Cardiac muscle cell (in vitro differentiated cells and primary cell): ENCODE measurements at regions not wholly inside any gene's neighbourhood (a gene's known extent, or its start where the extent isn't known, plus 50 kb on each side); places are given as distances from the start of the nearest gene placed in this dataset.

Experiments
- DNase-seq, 2 donors: peaks; one replicate each; pipeline versions ENCODE4 v3.0.0 to v3.0.0-alpha.2; 2010 to 2017; ENCODE audit warnings: low read depth in 1 of 2, low spot score in 1 of 2
- H3K27ac ChIP-seq: fragments of 200-600 bp; sonication (generic); 2 replicates; pipeline ENCODE4 v1.5.1; 2016
- H3K27me3 ChIP-seq: fragments of 200-600 bp; sonication (generic); 2 replicates; pipeline ENCODE4 v1.6.0; 2016; ENCODE audit warnings: control low read depth
- H3K36me3 ChIP-seq: fragments of 200-600 bp; sonication (generic); 2 replicates; pipeline ENCODE4 v1.5.1; 2016; ENCODE audit warnings: control low read depth
- H3K4me1 ChIP-seq: fragments of 200-600 bp; sonication (generic); 2 replicates; pipeline ENCODE4 v1.8.1; 2017; ENCODE audit warnings: low read depth, mild to moderate bottlenecking, mixed run types
- H3K4me3 ChIP-seq: fragments of 200-600 bp; sonication (generic); 2 replicates; pipeline ENCODE4 v1.5.1; 2016; ENCODE audit warnings: mild to moderate bottlenecking
- H3K9me3 ChIP-seq: fragments of 200-600 bp; sonication (generic); 2 replicates; pipeline ENCODE4 v1.5.1; 2017; ENCODE audit warnings: low read depth, mild to moderate bottlenecking, control low read depth
- CTCF ChIP-seq: IDR thresholded peaks from 2 replicates; pipeline ENCODE4 v1.5.1; 2012; ENCODE audit warnings: low read depth, mild to moderate bottlenecking, low read length

GRCh38 chr14:51431741-51432140, 191.7 kb downstream of the TMX1 start:
- no peak overlapping the region for H3K27ac ChIP-seq
- no peak for TF ChIP-seq CTCF
- H3K9me3 ChIP-seq, result no peaks in the 10 kb centered on the region
- H3K4me3 ChIP-seq, result no peak overlapping the region
- no peak for DNase-seq
- no peaks in the 10 kb centered on the region for H3K27me3 ChIP-seq
- H3K4me1 ChIP-seq, result no peaks in the 10 kb centered on the region
- H3K36me3 ChIP-seq, result no peaks in the 10 kb centered on the region

- no peak for DNase-seq
- Histone ChIP-seq H3K4me3 (no peak overlapping the region), H3K27me3 (no peaks in the 10 kb centered on the region), H3K4me1 (no peaks in the 10 kb centered on the region), H3K27ac (no peak overlapping the region), H3K36me3 (no peaks in the 10 kb centered on the region), H3K9me3 (no peaks in the 10 kb centered on the region)
- TF ChIP-seq CTCF, result no peak
These were observed 192.4 kb downstream of the TMX1 start for GRCh38 chr14:51432302-51432948.

- TF ChIP-seq CTCF, result no peak
- H3K4me1 ChIP-seq, result no peaks in the 10 kb centered on the region
- no peak overlapping the region for H3K27ac ChIP-seq
These were observed 196.6 kb downstream of the TMX1 start for GRCh38 chr14:51436630-51437029.

GRCh38 chr14:51439896-51440295, 199.8 kb downstream of the TMX1 start:
- no peaks in the 10 kb centered on the region for H3K9me3 ChIP-seq
- no peaks in the 10 kb centered on the region for H3K27me3 ChIP-seq
- H3K4me1 ChIP-seq, result no peaks in the 10 kb centered on the region
- TF ChIP-seq CTCF, result no peak
- no peaks in the 10 kb centered on the region for H3K36me3 ChIP-seq
- no peak overlapping the region for H3K27ac ChIP-seq
- DNase-seq, result no peak
- H3K4me3 ChIP-seq, result no peak overlapping the region

More at GRCh38 chr14:51436630-51437029, 196.6 kb downstream of the TMX1 start:
- no peak overlapping the region for H3K4me3 ChIP-seq
- no peaks in the 10 kb centered on the region for H3K36me3 ChIP-seq
- H3K9me3 ChIP-seq, result no peaks in the 10 kb centered on the region
- DNase-seq, result no peak
- H3K27me3 ChIP-seq, result no peaks in the 10 kb centered on the region

- Histone ChIP-seq H3K4me3 (no peak overlapping the region), H3K27me3 (no peaks in the 10 kb centered on the region), H3K4me1 (no peaks in the 10 kb centered on the region), H3K9me3 (no peaks in the 10 kb centered on the region), H3K27ac (no peak overlapping the region), H3K36me3 (no peaks in the 10 kb centered on the region)
- no peak for TF ChIP-seq CTCF
- no peak for DNase-seq
These were observed 201.0 kb downstream of the TMX1 start for GRCh38 chr14:51441001-51441400.
